ENCODE measurements at regions not wholly inside any gene's neighbourhood (a gene's known extent, or its start where the extent isn't known, plus 50 kb on each side); places are given as distances from the start of the nearest gene placed in this dataset.

DNA sequence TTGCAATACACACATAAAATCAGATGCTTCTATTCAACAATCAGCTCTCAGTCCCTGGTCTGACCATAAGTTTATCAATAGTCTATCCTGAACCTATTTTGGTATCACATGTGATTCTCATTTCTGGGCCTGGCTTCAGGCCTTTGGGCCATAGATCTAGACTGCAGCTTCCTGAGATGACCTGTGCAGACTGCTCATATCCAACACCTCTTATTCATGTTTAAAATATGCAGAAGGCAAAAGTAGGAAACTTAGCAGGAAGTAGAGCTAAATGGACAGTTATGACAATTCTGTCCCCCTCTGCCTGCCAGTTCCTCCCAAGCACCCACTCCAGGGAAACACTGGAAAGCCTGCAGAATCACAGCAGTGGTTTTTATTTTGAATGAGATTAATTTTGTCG is 53.3 kb downstream of the C7orf25 start:
- Mint-ChIP-seq H3K9me3 (peaks cover 7% of the 10 kb centered on the region), H3K27ac (no peak overlapping the region), H3K4me3 (no peak overlapping the region), H3K27me3 (peaks cover 64% of the 10 kb centered on the region), H3K4me1 (peaks cover 12% of the 10 kb centered on the region), H3K36me3 (ENCODE audit: low read depth) (peaks cover 2% of the 10 kb centered on the region)
- ATAC-seq (no peak), DNase-seq (no peak)

DNA sequence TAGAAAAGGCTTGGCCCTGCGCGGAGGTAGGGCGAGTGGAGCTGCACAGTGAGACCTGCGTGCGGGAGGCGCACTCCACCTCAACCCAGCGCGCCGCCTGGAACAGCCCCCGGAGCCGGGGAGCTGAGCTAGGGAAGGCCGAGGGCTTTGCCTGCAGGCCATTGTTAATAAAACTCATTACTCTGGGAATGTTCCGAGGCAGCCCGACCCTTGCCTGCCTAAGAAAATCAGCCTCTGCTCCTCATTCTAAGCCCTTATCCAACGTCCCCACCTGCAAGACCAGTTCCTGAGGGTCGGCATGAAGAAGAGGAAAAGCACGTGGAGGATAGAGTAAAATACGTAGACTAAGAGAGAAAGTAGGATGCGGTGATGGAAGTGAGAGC is 55.3 kb downstream of the C7orf25 start:
- Mint-ChIP-seq H3K27ac (no peak overlapping the region), H3K27me3 (peaks cover 61% of the 10 kb centered on the region), H3K4me1 (peaks cover 12% of the 10 kb centered on the region), H3K4me3 (peak overlapping the region; percentile 78), H3K9me3 (no peaks in the 10 kb centered on the region), H3K36me3 (ENCODE audit: low read depth) (peaks cover 2% of the 10 kb centered on the region)
- ATAC-seq (no peak), DNase-seq (no peak)

DNA sequence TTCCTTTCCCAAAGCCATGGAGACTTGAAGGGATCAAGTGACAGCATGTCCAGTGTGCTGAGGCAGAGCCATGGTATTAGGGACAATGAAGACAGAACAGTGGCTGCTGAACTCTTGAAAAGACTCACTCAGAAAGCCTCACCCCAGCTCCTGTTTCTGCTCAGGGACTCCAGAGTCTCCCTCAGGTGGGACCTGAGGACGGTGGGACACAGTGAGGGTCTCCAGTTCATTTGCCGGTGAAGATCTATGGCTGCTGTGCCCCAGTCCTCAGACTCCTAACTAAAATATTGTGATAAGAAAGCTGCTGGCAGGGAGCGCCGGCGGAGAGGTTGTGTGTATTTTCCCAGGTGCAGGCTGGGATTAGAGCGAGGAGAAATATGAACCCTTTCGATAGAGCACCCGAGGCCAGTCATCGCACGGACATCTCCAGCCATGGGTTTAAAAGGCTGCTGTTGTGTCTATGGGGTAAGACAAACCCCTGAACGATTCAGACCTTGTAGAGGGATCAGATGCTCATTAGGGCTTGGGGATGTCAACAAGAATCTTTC is 57.2 kb downstream of the C7orf25 start:
- H3K27me3 Mint-ChIP-seq, result peaks cover 55% of the 10 kb centered on the region
- peaks cover 12% of the 10 kb centered on the region for H3K4me1 Mint-ChIP-seq
- no peak overlapping the region for H3K4me3 Mint-ChIP-seq

DNA sequence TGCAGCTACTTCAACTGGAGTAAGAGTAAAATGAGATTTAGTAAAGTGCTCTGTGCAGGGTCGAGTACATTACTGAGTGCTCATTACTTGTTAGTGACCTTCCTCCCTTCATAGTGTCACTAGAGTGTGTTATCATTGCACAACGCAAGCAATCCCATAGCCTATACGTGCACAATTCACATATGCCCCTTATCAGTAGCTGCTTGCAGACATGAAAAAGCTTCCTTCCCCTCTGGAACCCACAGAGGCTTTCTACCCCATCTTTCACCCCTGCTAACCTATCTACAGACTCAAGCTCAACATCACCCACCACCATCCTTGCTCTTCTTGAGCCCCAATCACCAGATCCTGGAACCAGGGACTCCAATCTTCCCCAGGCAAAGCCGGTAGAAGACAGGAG is 59.3 kb downstream of the C7orf25 start:
- H3K27ac Mint-ChIP-seq, result no peak overlapping the region
- no peaks in the 10 kb centered on the region for H3K36me3 Mint-ChIP-seq (ENCODE audit: low read depth)
- peaks cover 9% of the 10 kb centered on the region for H3K4me1 Mint-ChIP-seq
- ATAC-seq, result no peak
- DNase-seq, result no peak
- H3K9me3 Mint-ChIP-seq, result no peaks in the 10 kb centered on the region
- peaks cover 52% of the 10 kb centered on the region for H3K27me3 Mint-ChIP-seq
- H3K4me3 Mint-ChIP-seq, result no peak overlapping the region

More for the DNA sequence above, 57.2 kb downstream of the C7orf25 start:
- no peak for DNase-seq
- no peak overlapping the region for H3K27ac Mint-ChIP-seq
- H3K36me3 Mint-ChIP-seq (ENCODE audit: low read depth), result no peaks in the 10 kb centered on the region
- no peak for ATAC-seq
- no peaks in the 10 kb centered on the region for H3K9me3 Mint-ChIP-seq

DNA sequence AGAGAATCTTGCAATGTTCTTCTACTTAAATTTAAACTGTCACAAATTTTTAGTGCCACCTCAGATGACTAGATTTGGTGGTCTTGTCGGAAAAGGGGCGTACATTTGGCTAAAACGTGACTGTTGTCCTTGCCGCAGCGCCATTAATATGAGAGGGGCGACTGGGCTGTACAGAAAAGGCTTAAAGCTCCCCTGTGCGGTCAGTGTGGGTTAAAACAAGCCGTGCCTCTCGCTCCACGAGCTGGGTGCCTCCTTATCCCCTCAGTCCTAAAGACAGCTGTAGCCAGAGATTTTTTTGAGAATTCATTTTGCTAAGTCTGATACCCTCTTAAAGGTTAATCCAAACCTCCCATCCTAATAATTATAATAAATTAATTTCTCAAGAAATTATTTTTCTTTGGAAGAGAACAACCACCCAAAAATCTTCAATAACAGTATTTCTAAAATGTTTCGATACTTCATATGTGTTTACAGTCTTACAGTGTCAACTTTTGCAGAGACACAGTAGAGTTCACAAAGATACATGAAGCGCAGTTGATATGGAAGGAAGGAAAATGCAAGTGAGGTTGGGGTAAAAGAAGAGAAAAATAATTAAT is 68.6 kb downstream of the C7orf25 start:
- peak; percentile 17 for DNase-seq
- peak; percentile 80 for ATAC-seq

DNA sequence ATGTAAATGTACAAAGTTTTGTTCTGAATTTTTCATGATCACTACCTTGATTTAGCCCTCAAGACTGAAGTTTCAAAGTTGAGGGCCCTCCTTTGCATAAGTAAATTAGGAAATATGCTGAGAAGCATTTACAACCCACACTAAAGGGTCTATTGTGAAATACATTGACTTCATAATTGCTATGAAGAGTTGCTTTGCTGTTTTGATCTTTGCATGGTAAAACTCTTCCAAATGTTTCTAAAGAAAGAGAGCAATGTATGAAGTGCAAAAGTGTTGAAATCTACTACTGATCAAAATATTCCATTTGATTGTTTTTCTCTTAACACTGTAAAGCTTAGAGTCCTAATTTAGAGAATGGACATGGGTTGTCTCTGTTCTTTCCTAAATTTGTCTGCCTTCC is 77.2 kb downstream of the C7orf25 start:
- DNase-seq (no peak), ATAC-seq (no peak)
- Mint-ChIP-seq H3K27me3 (peaks cover 23% of the 10 kb centered on the region), H3K4me1 (no peaks in the 10 kb centered on the region), H3K36me3 (ENCODE audit: low read depth) (no peaks in the 10 kb centered on the region), H3K9me3 (no peaks in the 10 kb centered on the region), H3K4me3 (no peak overlapping the region), H3K27ac (no peak overlapping the region)

More for the DNA sequence above, 68.6 kb downstream of the C7orf25 start:
- Mint-ChIP-seq H3K9me3 (peaks cover 11% of the 10 kb centered on the region), H3K4me3 (no peak overlapping the region), H3K27ac (no peak overlapping the region), H3K36me3 (ENCODE audit: low read depth) (no peaks in the 10 kb centered on the region), H3K4me1 (no peaks in the 10 kb centered on the region), H3K27me3 (peaks cover 48% of the 10 kb centered on the region)

DNA sequence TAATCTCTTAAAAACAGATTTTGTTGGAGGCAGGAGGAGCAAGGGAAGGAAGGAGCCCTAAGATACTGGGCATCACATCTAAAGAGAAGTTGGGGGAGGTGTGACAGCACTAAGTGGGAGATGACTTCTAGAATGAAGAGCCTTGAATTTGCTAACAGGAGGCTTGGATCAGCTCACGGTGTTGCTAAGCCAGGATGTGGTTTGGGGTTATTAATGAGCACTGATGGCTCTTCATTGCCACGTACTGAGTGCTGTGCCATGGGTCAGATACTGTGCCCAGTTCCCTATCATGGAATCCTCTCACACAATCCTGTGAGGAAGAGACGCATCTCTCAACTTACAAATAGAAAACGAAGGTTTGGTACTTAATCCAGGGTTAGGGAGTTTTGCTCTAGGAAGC is 78.5 kb downstream of the C7orf25 start:
- no peak overlapping the region for H3K27ac Mint-ChIP-seq
- no peak for ATAC-seq
- no peak for DNase-seq
- no peaks in the 10 kb centered on the region for H3K9me3 Mint-ChIP-seq
- no peaks in the 10 kb centered on the region for H3K36me3 Mint-ChIP-seq (ENCODE audit: low read depth)
- peaks cover 26% of the 10 kb centered on the region for H3K27me3 Mint-ChIP-seq
- no peaks in the 10 kb centered on the region for H3K4me1 Mint-ChIP-seq
- no peak overlapping the region for H3K4me3 Mint-ChIP-seq

DNA sequence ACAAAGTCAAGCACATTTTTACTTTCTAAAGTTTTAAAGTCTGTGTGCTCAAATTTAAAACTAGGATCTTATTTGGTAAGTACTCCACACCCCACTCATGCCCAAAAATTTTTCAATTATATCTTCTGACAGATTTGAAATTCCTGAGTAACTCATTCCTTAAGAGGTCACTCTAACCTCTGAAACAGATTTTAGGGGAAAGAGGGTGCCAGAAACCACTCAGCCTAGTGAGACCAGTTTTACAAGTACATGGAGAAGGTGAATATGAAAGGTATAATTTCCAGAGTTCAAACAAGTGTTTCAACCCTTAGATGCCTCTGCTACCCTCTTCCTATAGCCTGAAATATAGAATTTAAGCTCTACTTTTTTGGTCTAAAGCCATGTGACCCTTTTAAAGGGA is 79.2 kb downstream of the C7orf25 start:
- no peak overlapping the region for H3K27ac Mint-ChIP-seq
- peaks cover 22% of the 10 kb centered on the region for H3K27me3 Mint-ChIP-seq
- H3K9me3 Mint-ChIP-seq, result no peaks in the 10 kb centered on the region
- no peaks in the 10 kb centered on the region for H3K4me1 Mint-ChIP-seq
- DNase-seq (no peak), ATAC-seq (no peak)
- no peak overlapping the region for H3K4me3 Mint-ChIP-seq
- no peaks in the 10 kb centered on the region for H3K36me3 Mint-ChIP-seq (ENCODE audit: low read depth)

DNA sequence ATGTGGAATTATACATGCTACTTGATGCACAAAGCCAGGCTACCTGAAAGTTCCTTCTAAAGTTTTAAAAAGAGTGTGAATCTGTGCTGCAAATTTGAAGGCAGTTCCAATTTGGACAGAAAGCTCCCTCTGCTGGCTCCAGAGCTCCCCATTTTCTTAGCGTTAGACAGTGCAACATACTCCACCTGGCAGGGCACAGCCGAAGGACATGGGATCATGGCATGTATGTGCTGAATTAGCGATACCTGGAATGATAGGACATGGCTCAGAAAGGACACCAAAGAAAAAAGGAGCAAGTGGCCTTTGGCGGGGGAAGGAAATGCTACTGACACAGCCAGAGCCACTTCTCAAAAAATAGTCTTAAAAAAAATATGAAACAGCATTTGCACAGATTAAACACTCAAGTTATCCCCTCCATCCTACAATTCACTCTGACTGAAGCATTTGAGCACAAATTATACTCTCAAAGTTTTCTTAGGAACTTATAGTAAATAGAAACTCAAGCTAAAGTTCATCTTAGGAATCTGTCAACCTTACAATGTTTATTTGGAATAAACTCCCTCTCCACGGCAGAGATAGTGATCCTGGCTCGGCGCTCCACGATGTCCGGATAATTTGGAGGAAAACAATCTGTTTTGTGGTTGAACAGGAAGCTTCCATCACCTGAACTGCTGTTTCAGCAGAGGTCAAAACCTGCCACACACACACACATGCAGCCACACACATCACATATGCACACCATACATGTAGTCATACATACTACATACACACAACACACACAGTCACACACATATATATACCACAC is 80.0 kb downstream of the C7orf25 start:
- DNase-seq, result no peak

DNA sequence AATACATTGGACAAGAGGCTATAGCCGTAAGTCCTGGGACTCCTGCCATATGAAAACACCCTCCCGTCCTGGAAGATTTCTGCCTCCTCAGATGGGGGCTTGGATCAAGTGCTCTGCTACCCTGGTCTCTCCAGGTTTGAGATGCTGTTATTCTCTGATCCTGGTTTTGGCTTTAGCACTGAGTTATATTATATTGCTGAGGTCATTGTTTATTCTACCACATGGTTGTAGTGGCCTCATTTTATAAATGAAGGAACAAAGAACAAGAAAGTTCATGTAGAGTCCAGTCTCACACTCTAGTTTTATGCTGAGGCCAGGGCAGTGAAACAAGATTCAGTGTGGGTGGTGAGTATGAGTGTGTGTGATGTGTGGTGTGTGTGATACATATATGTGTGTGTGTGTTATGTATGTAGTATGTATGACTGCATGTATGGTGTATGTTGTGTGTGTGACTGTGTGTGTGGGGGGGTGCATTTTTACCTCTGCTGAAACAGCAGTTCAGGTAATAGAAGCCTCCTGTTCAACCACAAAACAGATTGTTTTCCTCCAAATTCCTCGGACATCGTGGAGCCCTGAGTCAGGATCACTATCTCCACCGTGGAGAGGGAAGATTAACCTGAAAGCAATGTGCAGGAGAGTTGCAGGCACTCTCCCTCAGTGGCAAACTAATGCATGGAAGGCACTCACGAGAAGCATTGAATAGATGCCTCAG is 80.7 kb downstream of the C7orf25 start:
- H3K4me3 Mint-ChIP-seq, result no peak overlapping the region
- no peak overlapping the region for H3K27ac Mint-ChIP-seq
- DNase-seq, result no peak
- no peaks in the 10 kb centered on the region for H3K9me3 Mint-ChIP-seq
- H3K4me1 Mint-ChIP-seq, result no peaks in the 10 kb centered on the region
- no peak for ATAC-seq
- no peaks in the 10 kb centered on the region for H3K36me3 Mint-ChIP-seq (ENCODE audit: low read depth)
- peaks cover 22% of the 10 kb centered on the region for H3K27me3 Mint-ChIP-seq

More for the DNA sequence above, 80.0 kb downstream of the C7orf25 start:
- H3K27ac Mint-ChIP-seq, result no peak overlapping the region
- no peaks in the 10 kb centered on the region for H3K36me3 Mint-ChIP-seq (ENCODE audit: low read depth)
- H3K4me3 Mint-ChIP-seq, result no peak overlapping the region
- H3K4me1 Mint-ChIP-seq, result no peaks in the 10 kb centered on the region
- ATAC-seq, result no peak
- peaks cover 22% of the 10 kb centered on the region for H3K27me3 Mint-ChIP-seq
- no peaks in the 10 kb centered on the region for H3K9me3 Mint-ChIP-seq

DNA sequence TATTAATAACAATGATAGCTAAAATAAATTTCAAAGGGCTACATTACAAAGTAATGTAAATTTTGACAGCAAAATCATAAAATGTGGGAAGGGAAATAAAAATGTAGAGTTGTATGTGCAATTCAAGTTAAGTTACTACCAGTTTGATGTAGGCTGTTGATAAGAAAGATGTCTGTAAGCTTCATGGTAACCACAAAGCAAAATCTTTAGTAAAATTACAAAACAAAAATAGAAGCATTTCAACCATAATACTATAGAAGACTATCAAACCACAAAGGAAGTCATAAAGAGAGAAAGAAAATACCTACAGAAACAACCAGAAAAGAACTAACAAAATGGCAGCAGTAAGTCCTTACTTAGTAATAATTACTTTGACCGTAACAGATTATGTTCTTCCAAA is 99.1 kb downstream of the C7orf25 start:
- peaks cover 1% of the 10 kb centered on the region for H3K36me3 Mint-ChIP-seq (ENCODE audit: low read depth)
- DNase-seq, result no peak
- H3K9me3 Mint-ChIP-seq, result peaks cover 13% of the 10 kb centered on the region
- H3K27ac Mint-ChIP-seq, result no peak overlapping the region
- H3K4me1 Mint-ChIP-seq, result no peaks in the 10 kb centered on the region
- peaks cover 29% of the 10 kb centered on the region for H3K27me3 Mint-ChIP-seq
- no peak for ATAC-seq
- no peak overlapping the region for H3K4me3 Mint-ChIP-seq

DNA sequence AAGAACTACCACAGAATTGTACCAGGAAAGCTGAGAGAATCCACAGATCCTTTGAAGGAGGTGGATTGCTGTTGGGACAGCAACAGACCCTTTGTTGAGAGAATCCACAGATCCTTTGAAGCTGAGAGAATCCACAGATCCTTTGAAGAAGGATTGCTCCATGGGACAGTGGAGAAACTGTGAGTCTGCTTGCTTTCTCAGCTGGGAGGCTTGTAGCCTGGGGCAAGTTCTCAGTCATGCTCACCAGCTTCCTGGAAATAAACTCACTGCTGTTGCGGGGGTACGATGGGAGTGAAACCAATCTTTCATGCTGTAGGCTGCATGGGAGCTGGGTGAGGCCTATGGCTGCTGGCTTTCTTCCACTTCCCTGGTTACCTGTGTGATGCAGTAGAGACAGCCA is 106.3 kb downstream of the C7orf25 start:
- Mint-ChIP-seq H3K4me1 (no peaks in the 10 kb centered on the region), H3K4me3 (no peak overlapping the region), H3K9me3 (peaks cover 28% of the 10 kb centered on the region), H3K27ac (no peak overlapping the region), H3K27me3 (peaks cover 21% of the 10 kb centered on the region), H3K36me3 (ENCODE audit: low read depth) (no peaks in the 10 kb centered on the region)
- ATAC-seq (no peak), DNase-seq (no peak)

DNA sequence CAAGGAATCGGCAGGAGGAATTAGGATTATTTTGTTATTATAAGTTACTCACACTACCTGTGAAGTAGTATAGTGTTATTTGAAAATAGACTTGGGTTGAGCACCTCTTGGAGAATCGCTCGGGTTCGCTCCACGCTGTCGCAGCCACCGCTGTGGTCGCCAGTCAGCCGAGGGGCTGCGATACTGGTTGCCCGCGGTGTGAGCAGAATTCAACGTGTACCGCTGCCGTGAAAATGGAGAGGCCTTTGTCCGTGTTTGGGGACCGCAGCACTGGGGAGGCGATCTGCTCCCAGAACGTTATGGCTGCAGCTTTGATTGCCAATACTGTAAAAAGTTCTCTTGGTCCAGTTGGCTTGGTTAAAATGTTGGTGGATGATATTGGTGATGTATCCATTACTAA is 117.2 kb downstream of the C7orf25 start:
- DNase-seq, result no peak
- Mint-ChIP-seq H3K4me3 (no peak overlapping the region), H3K36me3 (ENCODE audit: low read depth) (no peaks in the 10 kb centered on the region), H3K27ac (no peak overlapping the region), H3K27me3 (peaks cover 9% of the 10 kb centered on the region), H3K4me1 (no peaks in the 10 kb centered on the region), H3K9me3 (peaks cover 7% of the 10 kb centered on the region)
- ATAC-seq, result no peak

DNA sequence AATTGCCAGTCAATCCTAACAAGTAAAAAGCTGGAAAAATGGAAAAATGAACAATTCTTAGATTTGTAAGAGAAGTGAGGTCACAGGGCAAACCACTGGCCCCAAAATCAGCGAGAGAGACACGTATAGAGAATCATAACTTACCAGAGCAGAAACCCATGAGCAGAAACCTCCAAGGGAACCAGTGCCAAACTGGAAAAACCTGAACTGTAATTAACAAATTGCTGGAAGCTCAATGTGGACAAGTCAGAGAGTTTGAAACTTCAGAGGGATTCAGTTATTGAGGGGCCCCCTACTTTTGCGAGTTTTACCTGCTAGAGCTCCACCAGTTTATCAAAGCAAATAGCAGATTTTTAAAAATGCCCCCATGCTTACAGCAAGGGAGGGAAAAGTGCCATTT is 119.0 kb downstream of the C7orf25 start:
- no peak for DNase-seq
- Mint-ChIP-seq H3K36me3 (ENCODE audit: low read depth) (no peaks in the 10 kb centered on the region), H3K9me3 (no peaks in the 10 kb centered on the region), H3K4me3 (no peak overlapping the region), H3K27ac (no peak overlapping the region), H3K4me1 (no peaks in the 10 kb centered on the region), H3K27me3 (peaks cover 9% of the 10 kb centered on the region)
- no peak for ATAC-seq

DNA sequence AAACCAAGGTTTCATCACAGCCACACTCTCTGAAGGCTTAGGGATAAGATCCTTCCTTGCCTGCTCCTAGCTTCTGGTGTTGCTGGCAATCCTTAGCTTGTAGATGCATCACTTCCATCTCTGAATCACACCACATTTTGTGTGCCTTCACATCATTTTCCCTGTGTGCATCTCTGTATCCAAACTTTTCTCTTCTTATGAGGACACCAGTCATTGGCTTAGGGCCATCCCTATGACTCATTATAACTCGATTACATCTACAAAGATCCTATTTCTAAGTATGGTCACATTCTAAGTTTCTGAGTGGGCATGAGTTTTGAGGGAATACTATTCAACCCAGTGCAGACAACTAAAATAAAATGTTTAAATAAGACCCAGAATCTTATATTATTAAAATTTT is 121.7 kb downstream of the C7orf25 start:
- Mint-ChIP-seq H3K27me3 (peaks cover 7% of the 10 kb centered on the region), H3K27ac (no peak overlapping the region), H3K4me1 (no peaks in the 10 kb centered on the region), H3K9me3 (no peaks in the 10 kb centered on the region), H3K4me3 (no peak overlapping the region), H3K36me3 (ENCODE audit: low read depth) (no peaks in the 10 kb centered on the region)
- ATAC-seq, result no peak
- no peak for DNase-seq
